NCI-H345 (cell line): ENCODE measurements at regions not wholly inside any gene's neighbourhood (a gene's known extent, or its start where the extent isn't known, plus 50 kb on each side); places are given as distances from the start of the nearest gene placed in this dataset.
"Not testable (repeated sequence)": the region's sequence is repeated elsewhere in the genome, so short reads cannot be mapped to it uniquely, and the experiment has no call there.

Experiments used
- DNase-seq: peaks from one replicate; lab custom pipeline; 2025; lab: John Stamatoyannopoulos, UW

GRCh38 chr1:95903060-95903459, 669.0 kb downstream of the RWDD3 start:
- DNase-seq, result no peak

GRCh38 chr1:95905818-95906395, 671.9 kb downstream of the RWDD3 start:
- no peak for DNase-seq

GRCh38 chr1:95911739-95912138, 677.7 kb downstream of the RWDD3 start:
- DNase-seq, result not testable (repeated sequence)

- no peak for DNase-seq
These were observed 682.6 kb downstream of the RWDD3 start for GRCh38 chr1:95916616-95917015.

- no peak for DNase-seq
These were observed 690.7 kb downstream of the RWDD3 start for GRCh38 chr1:95924684-95925083.

DNA sequence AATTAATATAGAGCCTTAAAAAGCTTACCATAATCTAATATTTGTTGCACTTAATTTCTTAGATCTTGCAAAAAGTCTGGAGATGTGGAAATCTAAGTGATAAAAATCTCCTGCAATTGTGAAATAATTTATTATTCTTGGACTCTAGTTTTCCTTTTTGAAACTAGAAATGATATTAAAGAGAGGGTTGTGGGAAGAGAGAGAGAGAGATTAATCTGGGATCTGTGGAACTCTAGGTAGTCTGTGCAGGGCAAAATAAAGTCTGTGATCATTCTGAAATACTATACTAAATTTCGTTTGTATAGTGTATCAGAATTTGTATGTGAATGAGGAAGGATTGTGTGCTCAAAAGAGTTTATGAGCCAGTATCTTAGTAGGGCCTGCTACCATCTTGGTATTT, 692.3 kb downstream of the RWDD3 start:
- no peak for DNase-seq

- DNase-seq, result no peak
These were observed 693.1 kb downstream of the RWDD3 start for GRCh38 chr1:95927061-95927460.

DNA sequence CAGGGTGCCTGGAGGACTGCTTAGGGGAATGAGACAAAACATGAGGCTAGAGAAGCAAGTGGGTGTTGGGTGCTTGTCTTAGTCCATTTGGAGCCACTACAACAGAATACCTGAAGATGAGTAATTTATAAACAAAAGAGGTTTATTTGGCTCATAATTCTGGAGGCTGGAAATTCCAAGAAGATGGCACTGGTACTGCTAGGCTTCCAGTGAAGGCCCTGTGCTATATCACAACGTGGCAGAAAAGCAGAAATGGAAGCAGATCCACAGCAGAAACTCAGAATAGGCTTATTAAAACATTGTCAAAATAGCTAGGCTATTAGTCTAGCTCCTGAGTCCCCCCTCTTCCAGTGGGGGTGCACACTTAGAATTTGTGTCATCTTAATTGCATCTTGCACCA, 701.7 kb downstream of the RWDD3 start:
- no peak for DNase-seq

GRCh38 chr1:95941121-95941798, 707.2 kb downstream of the RWDD3 start:
- DNase-seq, result no peak

DNA sequence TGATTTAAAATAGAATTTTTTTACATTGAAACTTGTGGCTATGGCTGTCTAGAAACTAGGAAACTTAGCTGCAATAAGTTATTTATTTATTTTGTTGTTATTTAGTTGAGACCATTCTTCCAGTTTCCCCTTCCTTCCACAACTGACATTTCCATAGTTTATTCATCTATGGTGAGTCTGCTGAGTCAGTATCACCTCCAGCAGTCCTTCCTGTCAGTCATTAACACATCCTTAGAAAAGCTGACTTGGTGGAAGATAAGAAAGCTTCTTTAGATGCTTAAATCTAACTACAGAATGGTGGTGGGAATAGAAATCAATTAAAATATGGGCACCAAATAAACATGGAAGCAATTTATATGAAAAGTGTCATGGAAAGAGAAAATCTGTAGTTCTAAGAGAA, 714.0 kb downstream of the RWDD3 start:
- DNase-seq, result no peak

- DNase-seq, result no peak
These were observed 717.5 kb downstream of the RWDD3 start for GRCh38 chr1:95951371-95952102.

- DNase-seq, result peak; percentile 3
These were observed 719.0 kb downstream of the RWDD3 start for GRCh38 chr1:95953015-95953414.

GRCh38 chr1:95954585-95954984, 720.6 kb downstream of the RWDD3 start:
- DNase-seq, result no peak

DNA sequence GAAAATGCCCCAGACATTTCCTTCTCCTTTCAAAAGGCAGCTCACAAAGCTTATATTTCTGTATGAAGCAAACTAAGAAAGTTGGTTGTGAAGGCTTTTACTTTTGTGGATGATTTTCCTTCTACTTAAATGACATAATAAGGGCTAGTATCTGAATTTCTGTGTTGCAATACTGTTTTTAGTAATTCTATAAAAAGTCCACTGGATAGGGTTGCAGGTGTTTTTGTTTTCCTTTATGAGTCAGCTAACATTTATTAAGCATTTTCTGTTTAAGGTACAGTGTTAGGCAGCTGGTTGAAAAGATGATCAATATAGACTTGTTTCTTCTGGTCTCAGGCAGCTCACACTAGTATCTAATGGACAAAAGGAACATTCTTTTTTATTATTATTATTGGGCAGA, 722.2 kb downstream of the RWDD3 start:
- DNase-seq, result no peak

DNA sequence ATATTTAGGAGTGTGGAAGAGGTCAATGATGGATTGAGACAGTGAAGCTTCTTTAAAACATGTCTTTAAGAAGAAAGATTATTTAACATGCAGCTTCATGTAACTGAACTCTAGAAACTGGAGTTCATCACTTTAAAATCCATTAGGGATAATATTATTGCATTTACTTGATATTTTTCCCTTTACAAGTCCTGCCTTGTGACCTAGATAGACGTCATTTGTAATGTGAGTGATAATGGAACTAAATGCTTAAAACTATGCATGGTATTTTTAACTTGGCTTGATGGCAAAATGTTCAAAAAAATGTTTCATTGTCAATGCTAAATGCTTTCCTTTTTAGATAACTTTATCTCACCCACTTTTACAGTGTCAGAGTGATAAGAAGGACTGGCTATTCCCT, 723.7 kb downstream of the RWDD3 start:
- no peak for DNase-seq

DNA sequence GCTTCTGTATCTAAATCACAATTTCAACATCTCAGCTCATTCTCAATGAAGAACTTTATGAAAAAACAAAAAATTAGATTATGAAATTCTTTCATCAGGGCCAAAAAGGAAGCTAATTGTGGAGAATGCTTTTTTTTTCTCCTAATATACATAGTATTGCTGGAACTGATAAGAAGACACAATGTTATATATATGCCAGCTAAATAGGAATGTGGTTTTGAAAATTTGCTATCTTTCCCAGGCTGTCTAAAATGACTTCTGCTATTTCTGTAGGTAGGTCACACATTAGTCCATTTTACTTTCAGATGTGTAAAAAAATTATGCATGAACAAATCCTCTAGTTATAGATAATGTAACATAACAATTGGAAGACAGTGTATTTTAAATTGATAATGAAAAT, 732.9 kb downstream of the RWDD3 start:
- no peak for DNase-seq

DNA sequence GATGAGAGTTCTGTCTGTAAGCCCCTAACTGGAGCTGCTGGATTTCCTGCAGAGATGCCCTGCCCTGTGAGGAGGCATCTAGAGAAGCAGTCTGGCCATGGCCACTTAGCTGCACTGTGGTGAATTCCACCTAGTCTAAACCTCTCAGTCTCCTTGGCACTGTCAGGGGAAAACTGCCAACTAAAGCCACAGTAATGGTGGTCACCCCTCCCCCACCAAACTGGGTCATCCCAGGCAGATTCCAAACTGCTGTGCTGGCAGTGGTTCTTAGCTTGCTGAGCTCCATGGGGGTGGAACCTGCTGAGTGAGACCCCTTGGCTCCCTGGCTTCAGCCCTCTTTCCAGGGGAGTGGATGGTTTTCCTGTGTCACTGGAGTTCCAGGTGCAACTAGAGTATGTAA, 740.6 kb downstream of the RWDD3 start:
- no peak for DNase-seq

DNA sequence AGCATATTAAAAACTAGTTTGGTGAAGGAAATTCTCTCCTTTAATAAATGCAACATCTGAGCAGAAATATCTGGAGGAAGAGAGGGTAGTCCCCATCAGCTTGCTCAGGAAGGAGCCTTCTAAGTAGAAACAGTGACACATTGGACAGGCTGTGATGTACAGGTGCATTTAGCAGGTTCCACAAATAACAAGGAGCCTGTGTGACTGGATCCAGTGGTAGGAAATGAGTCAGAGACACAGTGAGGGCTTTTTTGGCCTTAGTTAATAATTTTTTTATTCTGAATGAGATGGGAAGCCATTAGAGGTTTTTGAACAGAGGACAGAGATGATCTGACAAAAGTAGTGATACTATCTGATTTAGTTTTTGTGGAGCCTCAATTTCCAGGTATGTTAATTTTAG, 738.9 kb upstream of the PTBP2 start:
- DNase-seq, result no peak

DNA sequence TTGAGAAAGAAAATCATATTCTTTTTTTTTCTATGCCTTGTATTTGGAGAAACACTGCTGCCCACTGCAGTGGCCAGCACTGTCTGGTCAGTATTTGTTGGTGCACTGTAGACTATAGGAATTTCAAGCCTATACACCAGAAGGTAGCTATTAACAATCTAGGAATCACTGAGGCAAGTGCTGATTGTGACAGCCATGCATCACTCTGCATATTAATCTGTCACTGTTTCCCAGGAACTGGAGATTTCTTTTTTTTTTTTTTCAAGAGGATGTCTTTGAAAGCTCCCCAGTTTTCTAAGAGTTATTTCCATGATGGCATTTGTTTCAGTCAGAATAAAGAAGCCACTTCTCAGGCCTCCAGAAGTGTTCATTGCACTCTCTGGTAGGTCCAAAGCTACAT, 737.8 kb upstream of the PTBP2 start:
- DNase-seq, result no peak

- DNase-seq, result no peak
These were observed 736.7 kb upstream of the PTBP2 start for GRCh38 chr1:95984798-95985374.

GRCh38 chr1:95990033-95990432, 731.6 kb upstream of the PTBP2 start:
- DNase-seq, result no peak

- DNase-seq, result no peak
These were observed 729.6 kb upstream of the PTBP2 start for GRCh38 chr1:95991787-95992520.
